ENCODE measurements at regions not wholly inside any gene's neighbourhood (a gene's known extent, or its start where the extent isn't known, plus 50 kb on each side); places are given as distances from the start of the nearest gene placed in this dataset.
"Not testable (repeated sequence)": the region's sequence is repeated elsewhere in the genome, so short reads cannot be mapped to it uniquely, and the experiment has no call there.

- DNase-seq (ENCODE audit: low spot score) = no peak
Observed at GRCh38 chr11:44388828-44389657, 79.1 kb upstream of the ALX4 start.

- no peak for DNase-seq (ENCODE audit: low spot score)
Observed at GRCh38 chr11:44389963-44390605, 80.1 kb upstream of the ALX4 start.

GRCh38 chr11:44391004-44391403, 81.1 kb upstream of the ALX4 start:
- DNase-seq (ENCODE audit: low spot score) = not testable (repeated sequence)

GRCh38 chr11:44396746-44397145, 86.8 kb upstream of the ALX4 start:
- DNase-seq (ENCODE audit: low spot score) = not testable (repeated sequence)

GRCh38 chr11:44397586-44398178, 87.7 kb upstream of the ALX4 start:
- DNase-seq (ENCODE audit: low spot score) = no peak

- DNase-seq (ENCODE audit: low spot score) = no peak
Observed at GRCh38 chr11:44398266-44399030, 88.5 kb upstream of the ALX4 start.

- no peak for DNase-seq (ENCODE audit: low spot score)
Observed at GRCh38 chr11:44399968-44400367, 90.0 kb upstream of the ALX4 start.

GRCh38 chr11:44400431-44400830, 90.5 kb upstream of the ALX4 start:
- DNase-seq (ENCODE audit: low spot score) = no peak

GRCh38 chr11:44402466-44403075, 92.6 kb upstream of the ALX4 start:
- DNase-seq (ENCODE audit: low spot score) = no peak

- DNase-seq (ENCODE audit: low spot score) = no peak
Observed at GRCh38 chr11:44403176-44403575, 93.2 kb upstream of the ALX4 start.

- no peak for DNase-seq (ENCODE audit: low spot score)
Observed at GRCh38 chr11:44403587-44404273, 93.8 kb upstream of the ALX4 start.

- DNase-seq (ENCODE audit: low spot score) = no peak
Observed at GRCh38 chr11:44404301-44404700, 94.4 kb upstream of the ALX4 start.

GRCh38 chr11:44404736-44405395, 94.9 kb upstream of the ALX4 start:
- no peak for DNase-seq (ENCODE audit: low spot score)

GRCh38 chr11:44407211-44407996, 97.5 kb upstream of the ALX4 start:
- DNase-seq (ENCODE audit: low spot score) = no peak

GRCh38 chr11:44408141-44408540, 98.2 kb upstream of the ALX4 start:
- DNase-seq (ENCODE audit: low spot score) = no peak

- no peak for DNase-seq (ENCODE audit: low spot score)
Observed at GRCh38 chr11:44408711-44409470, 99.0 kb upstream of the ALX4 start.

GRCh38 chr11:44409558-44410236, 99.8 kb upstream of the ALX4 start:
- no peak for DNase-seq (ENCODE audit: low spot score)

GRCh38 chr11:44416776-44417175, 106.8 kb upstream of the ALX4 start:
- DNase-seq (ENCODE audit: low spot score) = peak; percentile 32
